HEK293T (cell line): ENCODE measurements at regions not wholly inside any gene's neighbourhood (a gene's known extent, or its start where the extent isn't known, plus 50 kb on each side); places are given as distances from the start of the nearest gene placed in this dataset.

Source experiments
- CTBP1 ChIP-seq: fragments of 450-650 bp; IDR thresholded peaks from 2 replicates; pipeline ENCODE4 v1.6.1; 2016; ENCODE audit warnings: borderline replicate concordance
- FOXA1 ChIP-seq: fragments of 450-650 bp; IDR thresholded peaks from 2 replicates; pipeline ENCODE4 v1.6.1; 2016; ENCODE audit warnings: mild to moderate bottlenecking
- LEF1 ChIP-seq: fragments of 450-650 bp; IDR thresholded peaks from 2 replicates; pipeline ENCODE4 v1.6.1; 2017; ENCODE audit warnings: mild to moderate bottlenecking, borderline replicate concordance
- NFRKB ChIP-seq: fragments of 450-650 bp; IDR thresholded peaks from 2 replicates; pipeline ENCODE4 v1.6.1; 2016; ENCODE audit warnings: mild to moderate bottlenecking, moderate library complexity
- SP1 ChIP-seq: fragments of 450-650 bp; IDR thresholded peaks from 2 replicates; pipeline ENCODE4 v1.6.1; 2017
- SUZ12 ChIP-seq: fragments of 450-650 bp; IDR thresholded peaks from 2 replicates; pipeline ENCODE4 v1.6.1; 2016; ENCODE audit warnings: mild to moderate bottlenecking
- TARDBP ChIP-seq: fragments of 450-650 bp; IDR thresholded peaks from 2 replicates; pipeline ENCODE4 v1.6.1; 2016
- ZNF384 ChIP-seq: fragments of 450-650 bp; IDR thresholded peaks from 2 replicates; pipeline ENCODE4 v1.6.1; 2016

- TF ChIP-seq CTBP1, result no peak
- TF ChIP-seq SP1, result no peak
- no peak for TF ChIP-seq SUZ12
- no peak for TF ChIP-seq NFRKB
- TF ChIP-seq ZNF384, result no peak
- TF ChIP-seq TARDBP, result no peak
- no peak for TF ChIP-seq LEF1
- TF ChIP-seq FOXA1, result no peak
These were observed 145.5 kb downstream of the TENT5A start for GRCh38 chr6:81606965-81607381.
